ENCODE measurements at regions not wholly inside any gene's neighbourhood (a gene's known extent, or its start where the extent isn't known, plus 50 kb on each side); places are given as distances from the start of the nearest gene placed in this dataset.

GRCh38 chr2:138217975-138218374, 253.7 kb downstream of the HNMT start:
- TF ChIP-seq EZH2 (IDR thresholded peaks at IDR 0.05; ENCODE audit: insufficient read depth, poor library complexity, severe bottlenecking) (no peak), EZH2phosphoT487 (IDR thresholded peaks at IDR 0.05; ENCODE audit: insufficient read depth, low read depth) (no peak)

Data from GM23248 (cell line).